Activated naive CD4-positive, alpha-beta T cell treated with Interleukin-2 at 50 U/mL for 16 hours (primary cell): ENCODE measurements at regions not wholly inside any gene's neighbourhood (a gene's known extent, or its start where the extent isn't known, plus 50 kb on each side); places are given as distances from the start of the nearest gene placed in this dataset.

Source experiments
- DNase-seq: peaks from one replicate; pipeline ENCODE4 v3.0.0-alpha.2; 2020

- DNase-seq = no peak
These were observed 84.5 kb upstream of the ATP10A start for GRCh38 chr15:25947323-25948314.

GRCh38 chr15:25946241-25946805 lies 83.2 kb upstream of the ATP10A start:
- no peak for DNase-seq

- no peak for DNase-seq
These were observed 81.3 kb upstream of the ATP10A start for GRCh38 chr15:25944386-25944785.

GRCh38 chr15:25943831-25944230 lies 80.7 kb upstream of the ATP10A start:
- no peak for DNase-seq

GRCh38 chr15:25939122-25939521 lies 76.0 kb upstream of the ATP10A start:
- no peak for DNase-seq

GRCh38 chr15:25937796-25938195 lies 74.7 kb upstream of the ATP10A start:
- DNase-seq = no peak

GRCh38 chr15:25936004-25936403 lies 72.9 kb upstream of the ATP10A start:
- no peak for DNase-seq

GRCh38 chr15:25933456-25934158 lies 70.5 kb upstream of the ATP10A start:
- DNase-seq = peak; percentile 65

- no peak for DNase-seq
These were observed 69.6 kb upstream of the ATP10A start for GRCh38 chr15:25932696-25933095.

GRCh38 chr15:25931851-25932250 lies 68.7 kb upstream of the ATP10A start:
- no peak for DNase-seq

GRCh38 chr15:25930931-25931330 lies 67.8 kb upstream of the ATP10A start:
- DNase-seq = no peak
